CD4-positive, alpha-beta T cell (primary cell): ENCODE measurements at regions not wholly inside any gene's neighbourhood (a gene's known extent, or its start where the extent isn't known, plus 50 kb on each side); places are given as distances from the start of the nearest gene placed in this dataset.

Source experiments
- ATAC-seq: fragments of 200-7000 bp; cut with Tn5 transposase; one replicate; pipeline ENCODE4 v1.10.0; 2022; ENCODE audit warnings: mild to moderate bottlenecking; ENCODE audit not compliant: poor library complexity
- CTCF ChIA-PET: fragments of 350-600 bp; sonication (Branson Sonifier 250); formaldehyde crosslinking; loops from one replicate; lab custom pipeline; 2021; ENCODE audit warnings: antibody characterized with exemption, inconsistent platforms; lab: Charles Lee
- POLR2A ChIA-PET: fragments of 350-600 bp; sonication (Branson Sonifier 250); formaldehyde crosslinking; loops from one replicate; lab custom pipeline; 2021; ENCODE audit warnings: antibody characterized with exemption, inconsistent platforms; lab: Charles Lee
- DNase-seq, 14 experiments: peaks; one replicate each; pipeline ENCODE4 v3.0.0-alpha.2; 2013 to 2020; ENCODE audit warnings: mixed read lengths in 2 of 14
- H3K27ac ChIP-seq, 2 donors: one replicate each; pipeline versions ENCODE4 v1.5.1 to v1.7.0; 2013; ENCODE audit warnings: low read length in 2 of 2, low read depth in 1 of 2, mild to moderate bottlenecking in 1 of 2
- H3K27me3 ChIP-seq, 2 experiments: 1 replicate in 1 of 2; 2 replicates in 1 of 2; pipeline versions ENCODE4 v1.6.1 to v1.7.0; 2013; ENCODE audit warnings: low read length in 2 of 2, control low read depth in 1 of 2, mild to moderate bottlenecking in 1 of 2, moderate library complexity in 1 of 2; ENCODE audit not compliant: insufficient read depth in 2 of 2, control insufficient read depth in 1 of 2
- H3K36me3 ChIP-seq: one replicate; pipeline ENCODE4 v1.6.1; 2013; ENCODE audit warnings: low read length, control low read depth; ENCODE audit not compliant: insufficient read depth
- H3K4me1 ChIP-seq: one replicate; pipeline ENCODE4 v1.6.1; 2013; ENCODE audit warnings: low read length, control low read depth; ENCODE audit not compliant: insufficient read depth
- H3K4me3 ChIP-seq: one replicate; pipeline ENCODE4 v1.5.1; 2013; ENCODE audit warnings: mild to moderate bottlenecking, low read length, moderate library complexity
- H3K9me3 ChIP-seq, 2 experiments: 1 replicate in 1 of 2; 2 replicates in 1 of 2; pipeline versions ENCODE4 v1.6.1 to v1.7.0; 2013; ENCODE audit warnings: low read length in 2 of 2, mild to moderate bottlenecking in 2 of 2, control low read depth in 1 of 2, moderate library complexity in 1 of 2; ENCODE audit not compliant: control insufficient read depth in 1 of 2, insufficient read depth in 1 of 2
- H3K27ac Mint-ChIP-seq: one replicate; pipeline ENCODE4 v1.8.0; 2020; ENCODE audit warnings: mixed read lengths
- H3K27me3 Mint-ChIP-seq: one replicate; pipeline ENCODE4 v1.8.0; 2021; ENCODE audit warnings: mixed read lengths
- H3K36me3 Mint-ChIP-seq: one replicate; pipeline ENCODE4 v1.8.0; 2021; ENCODE audit warnings: low read depth, mixed read lengths
- H3K4me1 Mint-ChIP-seq: one replicate; pipeline ENCODE4 v1.8.0; 2021; ENCODE audit warnings: low read depth, mixed read lengths
- H3K4me3 Mint-ChIP-seq: one replicate; pipeline ENCODE4 v1.8.0; 2020; ENCODE audit warnings: mild to moderate bottlenecking, mixed read lengths
- H3K9me3 Mint-ChIP-seq: one replicate; pipeline ENCODE4 v1.8.0; 2020; ENCODE audit warnings: mixed read lengths
- intact Hi-C, 2 experiments: fragments of 100-400 bp; cut with DNase I in 1 of 2; cut with micrococcal nuclease in 1 of 2; formaldehyde crosslinking; loops; one replicate each; pipeline versions ENCODE4 v1.15.1 to v1.9.0; 2023 to 2025; cut with DNase I, micrococcal nuclease
- TF ChIP-seq, protein P1 (sequence below): fragments of 200-600 bp; IDR thresholded peaks from one replicate; pipeline ENCODE4 v1.8.0; 2022; ENCODE audit warnings: antibody characterized with exemption, mild to moderate bottlenecking

GRCh38 chr3:31367518-31367917, 165.2 kb upstream of the STT3B start:
- no peak for DNase-seq
- CTCF ChIA-PET: no interaction called here
- Histone ChIP-seq H3K9me3 (no peaks in the 10 kb centered on the region), H3K4me1 (no peaks in the 10 kb centered on the region), H3K36me3 (no peaks in the 10 kb centered on the region), H3K27me3 (no peaks in the 10 kb centered on the region), H3K4me3 (no peak overlapping the region), H3K27ac (no peak overlapping the region)
- Mint-ChIP-seq H3K36me3 (no peaks in the 10 kb centered on the region), H3K4me1 (peaks cover 9% of the 10 kb centered on the region), H3K4me3 (no peak overlapping the region), H3K27me3 (no peaks in the 10 kb centered on the region), H3K27ac (no peak overlapping the region), H3K9me3 (no peaks in the 10 kb centered on the region)
- intact Hi-C loops: no loop called here
- no peak for ATAC-seq
- POLR2A ChIA-PET: interaction anchor here (1.4 kb wide), 1 partner anchor 165 kb away, joined by 4 read pairs; the partner anchor contains the start of gene STT3B
- TF ChIP-seq, protein P1, sequence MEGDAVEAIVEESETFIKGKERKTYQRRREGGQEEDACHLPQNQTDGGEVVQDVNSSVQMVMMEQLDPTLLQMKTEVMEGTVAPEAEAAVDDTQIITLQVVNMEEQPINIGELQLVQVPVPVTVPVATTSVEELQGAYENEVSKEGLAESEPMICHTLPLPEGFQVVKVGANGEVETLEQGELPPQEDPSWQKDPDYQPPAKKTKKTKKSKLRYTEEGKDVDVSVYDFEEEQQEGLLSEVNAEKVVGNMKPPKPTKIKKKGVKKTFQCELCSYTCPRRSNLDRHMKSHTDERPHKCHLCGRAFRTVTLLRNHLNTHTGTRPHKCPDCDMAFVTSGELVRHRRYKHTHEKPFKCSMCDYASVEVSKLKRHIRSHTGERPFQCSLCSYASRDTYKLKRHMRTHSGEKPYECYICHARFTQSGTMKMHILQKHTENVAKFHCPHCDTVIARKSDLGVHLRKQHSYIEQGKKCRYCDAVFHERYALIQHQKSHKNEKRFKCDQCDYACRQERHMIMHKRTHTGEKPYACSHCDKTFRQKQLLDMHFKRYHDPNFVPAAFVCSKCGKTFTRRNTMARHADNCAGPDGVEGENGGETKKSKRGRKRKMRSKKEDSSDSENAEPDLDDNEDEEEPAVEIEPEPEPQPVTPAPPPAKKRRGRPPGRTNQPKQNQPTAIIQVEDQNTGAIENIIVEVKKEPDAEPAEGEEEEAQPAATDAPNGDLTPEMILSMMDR: no peak

- Mint-ChIP-seq H3K9me3 (no peaks in the 10 kb centered on the region), H3K4me1 (peaks cover 3% of the 10 kb centered on the region), H3K27me3 (no peaks in the 10 kb centered on the region), H3K27ac (no peak overlapping the region), H3K4me3 (no peak overlapping the region), H3K36me3 (no peaks in the 10 kb centered on the region)
- no peak overlapping the region for H3K4me3 ChIP-seq
- DNase-seq (no peak), ATAC-seq (no peak)
- H3K9me3 ChIP-seq: no peaks in the 10 kb centered on the region
- no peaks in the 10 kb centered on the region for H3K4me1 ChIP-seq
- no peaks in the 10 kb centered on the region for H3K27me3 ChIP-seq
- H3K27ac ChIP-seq: no peak overlapping the region
- CTCF ChIA-PET: no interaction called here
- H3K36me3 ChIP-seq: no peaks in the 10 kb centered on the region
- intact Hi-C loops: no loop called here
- POLR2A ChIA-PET: no interaction called here
- TF ChIP-seq, protein P1: no peak
Observed at GRCh38 chr3:31369637-31370379, 162.9 kb upstream of the STT3B start.

DNA sequence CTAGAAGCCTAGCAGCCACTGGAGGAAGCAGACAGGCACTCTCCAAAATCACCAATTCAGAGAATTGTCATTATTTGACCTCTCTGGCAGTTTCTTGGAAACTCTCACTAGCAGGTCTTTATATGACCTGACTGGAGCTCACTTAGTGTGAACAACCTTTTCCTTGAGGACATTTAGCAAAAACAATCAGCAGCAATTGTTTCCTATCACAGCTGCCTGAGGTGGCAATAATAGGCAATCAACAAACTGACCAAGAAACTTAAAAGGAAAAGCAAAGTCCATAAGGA, 162.4 kb upstream of the STT3B start:
- H3K27ac Mint-ChIP-seq: no peak overlapping the region
- no peak for ATAC-seq
- Histone ChIP-seq H3K4me3 (no peak overlapping the region), H3K27ac (no peak overlapping the region), H3K27me3 (no peaks in the 10 kb centered on the region), H3K9me3 (no peaks in the 10 kb centered on the region), H3K4me1 (no peaks in the 10 kb centered on the region), H3K36me3 (no peaks in the 10 kb centered on the region)
- no peaks in the 10 kb centered on the region for H3K9me3 Mint-ChIP-seq
- ChIA-PET CTCF (no interaction called here), POLR2A (no interaction called here)
- intact Hi-C loops: no loop called here
- H3K4me3 Mint-ChIP-seq: no peak overlapping the region
- DNase-seq: no peak
- no peaks in the 10 kb centered on the region for H3K27me3 Mint-ChIP-seq
- H3K4me1 Mint-ChIP-seq: no peaks in the 10 kb centered on the region
- no peaks in the 10 kb centered on the region for H3K36me3 Mint-ChIP-seq
- TF ChIP-seq, protein P1: no peak
